Left lung (tissue), 4 donors: ENCODE measurements at regions not wholly inside any gene's neighbourhood (a gene's known extent, or its start where the extent isn't known, plus 50 kb on each side); places are given as distances from the start of the nearest gene placed in this dataset.

Experiments
- ATAC-seq: fragments of 200-7000 bp; cut with Tn5 transposase; one replicate; pipeline ENCODE4 v1.9.1; 2020; ENCODE audit warnings: moderate library complexity
- DNase-seq, 4 donors: peaks; one replicate each; pipeline ENCODE4 v3.0.0-alpha.2; 2013 to 2020
- H3K27ac ChIP-seq, 2 donors: fragments of 200-600 bp; sonication (generic) in 1 of 2; one replicate each; pipeline versions ENCODE4 v1.5.0 to v1.8.0; 2020 to 2021
- H3K27me3 ChIP-seq, 2 donors: fragments of 200-600 bp; sonication (generic) in 1 of 2; one replicate each; pipeline versions ENCODE4 v1.5.0 to v1.8.0; 2020 to 2021
- H3K36me3 ChIP-seq, 2 donors: fragments of 200-600 bp; sonication (generic) in 1 of 2; one replicate each; pipeline versions ENCODE4 v1.5.0 to v1.8.0; 2020 to 2021
- H3K4me1 ChIP-seq, 2 donors: fragments of 200-600 bp; one replicate each; pipeline ENCODE4 v1.8.0; 2021
- H3K4me3 ChIP-seq, 2 donors: fragments of 200-600 bp; sonication (generic) in 1 of 2; one replicate each; pipeline versions ENCODE4 v1.5.0 to v1.8.0; 2020 to 2021; ENCODE audit warnings: mild to moderate bottlenecking in 1 of 2
- H3K9me3 ChIP-seq, 2 donors: fragments of 200-600 bp; sonication (generic) in 1 of 2; one replicate each; pipeline versions ENCODE4 v1.5.0 to v1.8.0; 2020 to 2021
- CTCF ChIP-seq, 2 donors: fragments of 200-600 bp; sonication (generic) in 1 of 2; IDR thresholded peaks; one replicate each; pipeline versions ENCODE4 v1.5.0 to v1.8.0; 2021; ENCODE audit warnings: antibody characterized with exemption in 2 of 2
- intact Hi-C, 2 donors: fragments of 100-400 bp; cut with DNase I; formaldehyde crosslinking; loops; one replicate each; pipeline versions ENCODE4 v1.11.2 to v1.14.2; 2022
- donor health status: DM: no; HTN: yes; CAD: no.
- donor health status: DM: no; HTN: no; CAD: no.

GRCh38 chr3:182226995-182227394, 515.3 kb downstream of the SOX2 start:
- Histone ChIP-seq H3K4me3 (no peak overlapping the region), H3K27ac (no peak overlapping the region), H3K27me3 (no peaks in the 10 kb centered on the region), H3K4me1 (no peaks in the 10 kb centered on the region), H3K36me3 (no peaks in the 10 kb centered on the region), H3K9me3 (peaks cover 0 to 5% of the 10 kb centered on the region in 2 donors)
- ATAC-seq = no peak
- intact Hi-C loops = no loop called here
- DNase-seq = no peak
- TF ChIP-seq CTCF (IDR thresholded peaks at IDR 0.05) = no peak

- no peaks in the 10 kb centered on the region for H3K27me3 ChIP-seq
- H3K4me1 ChIP-seq = no peaks in the 10 kb centered on the region
- no peak for TF ChIP-seq CTCF (IDR thresholded peaks at IDR 0.05)
- ATAC-seq (no peak), DNase-seq (no peak)
- no peaks in the 10 kb centered on the region for H3K36me3 ChIP-seq
- H3K4me3 ChIP-seq = no peak overlapping the region
- no peak overlapping the region for H3K27ac ChIP-seq
- intact Hi-C loops = no loop called here
- no peaks in the 10 kb centered on the region for H3K9me3 ChIP-seq
These were observed 521.7 kb downstream of the SOX2 start for GRCh38 chr3:182233405-182233804.

GRCh38 chr3:182233957-182234356, 522.2 kb downstream of the SOX2 start:
- ATAC-seq = no peak
- intact Hi-C loops = no loop called here
- DNase-seq = no peak

GRCh38 chr3:182234881-182235280, 523.2 kb downstream of the SOX2 start:
- DNase-seq (no peak), ATAC-seq (no peak)
- intact Hi-C loops = no loop called here
- no peaks in the 10 kb centered on the region for H3K36me3 ChIP-seq
- H3K4me3 ChIP-seq = no peak overlapping the region
- H3K4me1 ChIP-seq = no peaks in the 10 kb centered on the region
- H3K27ac ChIP-seq = no peak overlapping the region
- no peaks in the 10 kb centered on the region for H3K9me3 ChIP-seq
- no peak for TF ChIP-seq CTCF (IDR thresholded peaks at IDR 0.05)
- H3K27me3 ChIP-seq = no peaks in the 10 kb centered on the region

More at GRCh38 chr3:182233957-182234356, 522.2 kb downstream of the SOX2 start:
- no peak for TF ChIP-seq CTCF (IDR thresholded peaks at IDR 0.05)
- no peaks in the 10 kb centered on the region for H3K27me3 ChIP-seq
- no peak overlapping the region for H3K4me3 ChIP-seq
- no peaks in the 10 kb centered on the region for H3K36me3 ChIP-seq
- no peaks in the 10 kb centered on the region for H3K9me3 ChIP-seq
- H3K4me1 ChIP-seq = no peaks in the 10 kb centered on the region
- H3K27ac ChIP-seq = no peak overlapping the region

GRCh38 chr3:182235504-182235903, 523.8 kb downstream of the SOX2 start:
- Histone ChIP-seq H3K27ac (no peak overlapping the region), H3K4me3 (no peak overlapping the region), H3K36me3 (no peaks in the 10 kb centered on the region), H3K4me1 (no peaks in the 10 kb centered on the region), H3K27me3 (no peaks in the 10 kb centered on the region), H3K9me3 (no peaks in the 10 kb centered on the region)
- no peak for TF ChIP-seq CTCF (IDR thresholded peaks at IDR 0.05)
- intact Hi-C loops = no loop called here
- no peak for DNase-seq
- no peak for ATAC-seq
